Neural crest cell (in vitro differentiated cells): ENCODE measurements at regions not wholly inside any gene's neighbourhood (a gene's known extent, or its start where the extent isn't known, plus 50 kb on each side); places are given as distances from the start of the nearest gene placed in this dataset.

Experiments used
- DNase-seq: peaks from one replicate; pipeline ENCODE4 v3.0.0; 2021; ENCODE audit warnings: low read depth, mixed read lengths, low spot score
- H3K27ac Mint-ChIP-seq: one replicate; pipeline ENCODE4 v1.8.0; 2021; ENCODE audit warnings: mild to moderate bottlenecking, mixed read lengths; ENCODE audit not compliant: unreplicated experiment
- H3K27me3 Mint-ChIP-seq: 2 replicates; pipeline ENCODE4 v1.8.0; 2021; ENCODE audit warnings: low read depth, mild to moderate bottlenecking, mixed read lengths
- H3K36me3 Mint-ChIP-seq: 2 replicates; pipeline ENCODE4 v1.8.0; 2021; ENCODE audit warnings: low read depth, mild to moderate bottlenecking, mixed read lengths
- H3K4me1 Mint-ChIP-seq: 2 replicates; pipeline ENCODE4 v1.8.0; 2021; ENCODE audit warnings: mixed read lengths
- H3K4me3 Mint-ChIP-seq: one replicate; pipeline ENCODE4 v1.8.0; 2021; ENCODE audit warnings: mild to moderate bottlenecking, mixed read lengths
- H3K9me3 Mint-ChIP-seq: 2 replicates; pipeline ENCODE4 v1.8.0; 2021; ENCODE audit warnings: mixed read lengths
- TF ChIP-seq, protein P1 (sequence below): fragments of 200-600 bp; sonication (generic); conservative IDR thresholded peaks from 2 replicates; pipeline ENCODE4 v1.5.0; 2021; ENCODE audit warnings: antibody characterized with exemption, mild to moderate bottlenecking

DNA sequence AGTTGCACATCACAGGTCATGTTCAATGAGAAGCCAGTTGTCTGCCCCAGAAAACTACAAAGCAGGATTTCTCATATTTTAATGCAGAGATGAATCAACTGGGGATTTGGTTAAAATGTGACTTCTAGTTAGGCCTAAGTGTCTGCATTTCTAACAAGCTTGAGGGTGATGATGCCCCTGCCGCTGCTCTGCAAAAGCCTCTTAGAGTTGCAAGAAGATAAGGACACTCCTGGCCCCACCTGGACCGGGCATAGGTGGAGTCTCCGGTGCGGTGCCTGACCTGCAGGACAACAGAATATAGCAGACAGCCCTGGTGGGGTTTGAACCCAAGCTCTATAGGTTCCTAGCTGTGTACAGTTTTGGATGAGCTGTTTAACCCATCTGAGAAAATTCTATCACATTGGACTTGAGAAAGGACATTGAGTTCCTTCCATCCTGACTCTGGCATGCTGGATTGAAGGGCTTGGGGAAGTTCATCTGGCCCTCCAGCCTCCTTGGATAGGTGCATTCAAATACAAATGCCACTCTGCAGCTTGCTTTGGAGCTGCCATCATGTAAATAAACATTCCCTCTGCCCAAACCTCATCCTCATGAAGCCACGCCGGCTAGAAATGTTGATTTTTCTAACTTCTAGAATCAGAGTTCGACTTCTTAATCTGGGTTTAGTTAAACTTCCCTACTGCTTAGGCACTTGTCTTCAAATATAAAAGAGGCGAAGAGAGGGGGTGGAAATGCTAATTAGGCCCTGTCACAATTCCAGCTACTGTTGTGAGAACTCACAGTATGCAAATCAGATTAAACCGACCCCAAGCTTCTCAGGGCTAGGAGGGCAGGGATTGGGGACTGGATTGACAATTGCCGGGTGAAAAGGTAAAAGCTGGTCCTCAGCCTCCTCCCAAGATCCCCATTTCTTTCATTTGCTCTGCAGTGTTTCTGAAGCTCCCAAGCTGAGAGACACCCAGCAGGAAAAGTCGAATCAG is 1225.6 kb downstream of the VRK1 start:
- no peak for DNase-seq
- Mint-ChIP-seq H3K9me3 (peaks cover 4% of the 10 kb centered on the region), H3K36me3 (no peaks in the 10 kb centered on the region), H3K4me1 (peaks cover 9% of the 10 kb centered on the region), H3K27ac (no peak overlapping the region), H3K4me3 (no peak overlapping the region), H3K27me3 (peaks cover 35% of the 10 kb centered on the region)
- TF ChIP-seq, protein P1, sequence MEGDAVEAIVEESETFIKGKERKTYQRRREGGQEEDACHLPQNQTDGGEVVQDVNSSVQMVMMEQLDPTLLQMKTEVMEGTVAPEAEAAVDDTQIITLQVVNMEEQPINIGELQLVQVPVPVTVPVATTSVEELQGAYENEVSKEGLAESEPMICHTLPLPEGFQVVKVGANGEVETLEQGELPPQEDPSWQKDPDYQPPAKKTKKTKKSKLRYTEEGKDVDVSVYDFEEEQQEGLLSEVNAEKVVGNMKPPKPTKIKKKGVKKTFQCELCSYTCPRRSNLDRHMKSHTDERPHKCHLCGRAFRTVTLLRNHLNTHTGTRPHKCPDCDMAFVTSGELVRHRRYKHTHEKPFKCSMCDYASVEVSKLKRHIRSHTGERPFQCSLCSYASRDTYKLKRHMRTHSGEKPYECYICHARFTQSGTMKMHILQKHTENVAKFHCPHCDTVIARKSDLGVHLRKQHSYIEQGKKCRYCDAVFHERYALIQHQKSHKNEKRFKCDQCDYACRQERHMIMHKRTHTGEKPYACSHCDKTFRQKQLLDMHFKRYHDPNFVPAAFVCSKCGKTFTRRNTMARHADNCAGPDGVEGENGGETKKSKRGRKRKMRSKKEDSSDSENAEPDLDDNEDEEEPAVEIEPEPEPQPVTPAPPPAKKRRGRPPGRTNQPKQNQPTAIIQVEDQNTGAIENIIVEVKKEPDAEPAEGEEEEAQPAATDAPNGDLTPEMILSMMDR: no peak

DNA sequence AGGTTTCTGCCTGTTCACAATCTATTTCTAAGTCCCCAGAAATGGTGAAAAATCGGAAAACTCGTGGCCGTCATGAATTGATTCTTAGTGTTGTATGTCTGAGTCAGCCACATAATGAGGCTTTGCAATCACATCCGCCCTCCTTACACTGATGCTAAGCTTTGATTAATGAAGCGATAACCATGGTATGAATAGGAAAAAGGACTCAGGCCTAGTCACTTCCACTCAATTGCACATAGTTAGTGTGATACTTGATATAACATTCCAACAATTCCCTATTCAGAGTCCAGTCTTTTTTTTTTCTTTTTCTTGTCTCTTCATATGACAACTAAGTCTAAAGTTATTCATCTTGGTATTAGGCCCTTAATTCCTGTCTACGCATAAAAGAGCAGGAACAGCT is 1231.0 kb downstream of the VRK1 start:
- TF ChIP-seq, protein P1: no peak
- H3K9me3 Mint-ChIP-seq: peaks cover 10% of the 10 kb centered on the region

DNA sequence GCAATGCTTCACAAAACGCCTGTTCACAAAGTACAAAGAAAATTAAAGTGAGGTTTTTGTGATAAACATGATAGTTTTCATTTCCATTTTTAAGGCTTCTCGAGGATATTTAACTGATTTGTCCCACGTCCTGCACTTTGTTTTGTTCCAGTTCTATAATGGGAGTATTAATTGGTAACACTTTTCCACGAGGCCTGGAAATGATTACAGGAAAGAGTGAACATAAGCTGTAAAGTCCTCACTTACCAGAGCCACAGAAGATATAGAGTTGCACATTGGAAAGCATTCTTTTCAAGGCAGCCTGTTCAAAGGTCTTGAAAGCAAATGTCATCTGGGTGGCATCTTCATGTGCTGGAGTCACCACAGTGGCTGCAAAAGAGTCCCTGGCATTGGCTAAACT is 1236.6 kb downstream of the BCL11B start:
- Mint-ChIP-seq H3K36me3 (peaks cover 3% of the 10 kb centered on the region), H3K4me3 (no peak overlapping the region), H3K9me3 (peaks cover 6% of the 10 kb centered on the region), H3K27me3 (no peaks in the 10 kb centered on the region), H3K4me1 (no peaks in the 10 kb centered on the region), H3K27ac (no peak overlapping the region)
- no peak for DNase-seq
- TF ChIP-seq, protein P1: no peak

More for the DNA sequence above, 1231.0 kb downstream of the VRK1 start:
- no peak for DNase-seq
- no peak overlapping the region for H3K4me3 Mint-ChIP-seq
- H3K36me3 Mint-ChIP-seq: peaks cover 3% of the 10 kb centered on the region
- peaks cover 26% of the 10 kb centered on the region for H3K27me3 Mint-ChIP-seq
- no peak overlapping the region for H3K27ac Mint-ChIP-seq
- H3K4me1 Mint-ChIP-seq: peaks cover 13% of the 10 kb centered on the region

DNA sequence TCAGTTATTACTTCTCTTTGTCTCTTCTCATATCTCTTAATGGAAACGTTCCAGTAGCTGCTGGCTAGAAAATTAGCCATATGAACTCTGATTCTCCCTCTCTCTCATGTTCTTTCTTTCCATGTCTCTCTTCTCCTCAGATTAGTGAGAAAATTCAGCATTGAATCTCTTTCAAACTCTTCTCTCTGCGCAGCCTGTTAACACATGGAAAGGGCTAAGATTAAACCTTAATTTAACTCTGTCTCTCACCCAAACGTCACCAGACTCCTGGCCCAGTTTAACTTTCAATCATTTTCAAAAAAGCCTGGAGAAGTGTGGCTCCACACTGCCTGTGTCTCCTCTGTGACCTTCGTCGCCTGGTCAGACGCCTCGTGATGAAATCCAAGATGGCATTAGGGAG is 1234.2 kb downstream of the BCL11B start:
- no peak overlapping the region for H3K4me3 Mint-ChIP-seq
- H3K9me3 Mint-ChIP-seq: peaks cover 4% of the 10 kb centered on the region
- H3K4me1 Mint-ChIP-seq: no peaks in the 10 kb centered on the region
- no peaks in the 10 kb centered on the region for H3K36me3 Mint-ChIP-seq
- TF ChIP-seq, protein P1: no peak
- no peak for DNase-seq
- no peak overlapping the region for H3K27ac Mint-ChIP-seq
- H3K27me3 Mint-ChIP-seq: peaks cover 2% of the 10 kb centered on the region

DNA sequence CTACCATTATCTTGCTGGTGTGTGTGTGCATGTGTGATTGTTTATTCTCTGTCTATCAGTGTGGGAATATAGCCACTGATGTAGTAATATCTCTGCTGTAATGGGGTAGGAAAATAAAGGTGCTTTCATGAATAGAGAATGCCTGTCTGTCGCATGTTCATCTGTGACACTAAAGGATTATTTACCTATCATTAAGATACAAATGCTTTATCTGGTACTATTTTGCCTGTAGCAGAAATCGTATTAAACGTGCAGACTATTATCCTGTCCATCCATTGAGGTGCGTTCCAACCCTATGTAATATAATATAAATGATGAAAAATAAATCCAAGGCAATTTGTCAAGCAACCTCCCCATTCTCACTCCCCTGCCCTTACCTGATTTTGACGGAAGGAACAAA is 1215.1 kb downstream of the BCL11B start:
- Mint-ChIP-seq H3K4me1 (no peaks in the 10 kb centered on the region), H3K27ac (no peak overlapping the region), H3K27me3 (peaks cover 3% of the 10 kb centered on the region), H3K9me3 (no peaks in the 10 kb centered on the region), H3K4me3 (no peak overlapping the region), H3K36me3 (peaks cover 2% of the 10 kb centered on the region)
- DNase-seq: no peak
- TF ChIP-seq, protein P1: no peak
